Transverse colon (tissue), 4 donors: ENCODE measurements at regions not wholly inside any gene's neighbourhood (a gene's known extent, or its start where the extent isn't known, plus 50 kb on each side); places are given as distances from the start of the nearest gene placed in this dataset.
"Not testable (repeated sequence)": the region's sequence is repeated elsewhere in the genome, so short reads cannot be mapped to it uniquely, and the experiment has no call there.

Experiments
- DNase-seq: peaks from one replicate; pipeline ENCODE4 v3.0.0-alpha.2; 2019
- H3K27ac ChIP-seq, 4 donors: fragments of 200-600 bp; sonication (generic); 2 replicates each; pipeline ENCODE4 v1.5.1; 2016 to 2018; ENCODE audit warnings: inconsistent platforms in 4 of 4
- H3K27me3 ChIP-seq: fragments of 200-600 bp; sonication (generic); 2 replicates; pipeline ENCODE4 v1.5.1; 2017; ENCODE audit warnings: inconsistent platforms
- H3K36me3 ChIP-seq, 4 donors: fragments of 200-600 bp; sonication (generic); 2 replicates each; pipeline ENCODE4 v1.5.1; 2017 to 2019; ENCODE audit warnings: inconsistent platforms in 4 of 4
- H3K4me1 ChIP-seq, 4 donors: fragments of 200-600 bp; sonication (generic); 2 replicates each; pipeline ENCODE4 v1.5.1; 2017 to 2020; ENCODE audit warnings: inconsistent platforms in 4 of 4
- H3K4me3 ChIP-seq, 4 donors: fragments of 200-600 bp; sonication (generic); 1 replicate in 1 of 4; 2 replicates in 3 of 4; pipeline versions ENCODE4 v1.5.1 to v1.6.1; 2017 to 2019; ENCODE audit warnings: inconsistent platforms in 4 of 4
- H3K9me3 ChIP-seq, 2 donors: fragments of 200-600 bp; sonication (generic); 2 replicates each; pipeline ENCODE4 v1.5.1; 2017 to 2019; ENCODE audit warnings: inconsistent platforms in 2 of 2
- EP300 ChIP-seq: sonication (generic); formaldehyde crosslinking; IDR thresholded peaks from one replicate; pipeline ENCODE4 v1.6.1; 2017; ENCODE audit warnings: antibody characterized with exemption, low read depth
- POLR2A ChIP-seq: fragments of 450-650 bp; IDR thresholded peaks from one replicate; pipeline ENCODE4 v1.6.1; 2016; ENCODE audit warnings: antibody characterized with exemption, mild to moderate bottlenecking, moderate library complexity
- POLR2AphosphoS5 ChIP-seq, 3 donors: sonication (generic); formaldehyde crosslinking; IDR thresholded peaks; one replicate each; pipeline ENCODE4 v1.6.1; 2016; ENCODE audit warnings: antibody characterized with exemption in 3 of 3
- whole genome bisulfite sequencing, 2 donors: methylation state at CpG; one replicate each; pipeline ENCODE4 v1.1.5; 2018; ENCODE audit warnings: low coverage in 1 of 2; 5-methylcytosine and 5-hydroxymethylcytosine counted together
- in situ Hi-C, 4 donors: fragments of 200-750 bp; cut with MboI; loops; one replicate each; pipeline versions ENCODE4 v1.15.0 to v1.15.1; 2017; ENCODE audit warnings: low sequenced_read_pairs in 3 of 4, low pct_ligation_motif_present in 1 of 4, low pct_unique_long_range_greater_than_20kb in 1 of 4
- intact Hi-C: fragments of 100-400 bp; cut with DNase I; formaldehyde crosslinking; loops from one replicate; pipeline ENCODE4 v1.15.1; 2023; ENCODE audit warnings: low total_unique reads
- TF ChIP-seq, protein P1 (sequence below), 5 experiments: fragments of 200-600 bp in 3 of 5; fragments of 450-650 bp in 2 of 5; sonication (generic) in 3 of 5; IDR thresholded peaks; 1 replicate in 2 of 5; 2 replicates in 3 of 5; pipeline ENCODE4 v1.5.1; 2016 to 2017; ENCODE audit warnings: antibody characterized with exemption in 5 of 5, inconsistent platforms in 3 of 5, mild to moderate bottlenecking in 2 of 5, moderate library complexity in 1 of 5

DNA sequence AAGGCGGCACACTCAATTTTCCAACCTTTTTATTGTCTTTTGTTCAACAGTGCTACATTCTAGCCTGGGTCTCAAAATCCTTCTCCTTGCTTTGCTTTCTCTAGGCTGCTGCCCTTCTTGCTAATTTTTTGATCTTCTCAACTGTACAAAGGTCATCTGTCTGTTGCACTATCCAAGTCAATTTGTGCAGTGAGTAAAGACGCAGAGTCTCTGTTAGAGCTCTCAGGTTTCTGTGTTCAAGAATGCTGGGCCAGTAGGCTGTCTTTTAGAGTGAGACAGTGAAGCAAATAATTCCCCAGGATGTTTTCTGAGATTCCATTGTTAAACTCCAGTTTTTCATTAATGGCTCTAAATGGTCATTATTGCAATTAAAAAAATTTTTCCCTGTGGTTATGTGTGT lies 255.7 kb upstream of the ACTBL2 start:
- H3K27me3 ChIP-seq: no peaks in the 10 kb centered on the region
- in situ Hi-C loops (no loop called here), intact Hi-C loops (no loop called here)
- TF ChIP-seq EP300: no peak
- no peak for TF ChIP-seq POLR2A
- TF ChIP-seq, protein P1, sequence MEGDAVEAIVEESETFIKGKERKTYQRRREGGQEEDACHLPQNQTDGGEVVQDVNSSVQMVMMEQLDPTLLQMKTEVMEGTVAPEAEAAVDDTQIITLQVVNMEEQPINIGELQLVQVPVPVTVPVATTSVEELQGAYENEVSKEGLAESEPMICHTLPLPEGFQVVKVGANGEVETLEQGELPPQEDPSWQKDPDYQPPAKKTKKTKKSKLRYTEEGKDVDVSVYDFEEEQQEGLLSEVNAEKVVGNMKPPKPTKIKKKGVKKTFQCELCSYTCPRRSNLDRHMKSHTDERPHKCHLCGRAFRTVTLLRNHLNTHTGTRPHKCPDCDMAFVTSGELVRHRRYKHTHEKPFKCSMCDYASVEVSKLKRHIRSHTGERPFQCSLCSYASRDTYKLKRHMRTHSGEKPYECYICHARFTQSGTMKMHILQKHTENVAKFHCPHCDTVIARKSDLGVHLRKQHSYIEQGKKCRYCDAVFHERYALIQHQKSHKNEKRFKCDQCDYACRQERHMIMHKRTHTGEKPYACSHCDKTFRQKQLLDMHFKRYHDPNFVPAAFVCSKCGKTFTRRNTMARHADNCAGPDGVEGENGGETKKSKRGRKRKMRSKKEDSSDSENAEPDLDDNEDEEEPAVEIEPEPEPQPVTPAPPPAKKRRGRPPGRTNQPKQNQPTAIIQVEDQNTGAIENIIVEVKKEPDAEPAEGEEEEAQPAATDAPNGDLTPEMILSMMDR (IDR thresholded peaks at IDR 0.05): no peak
- TF ChIP-seq POLR2AphosphoS5 (IDR thresholded peaks at IDR 0.05): no peak
- no peaks in the 10 kb centered on the region for H3K36me3 ChIP-seq
- 97 to 100% methylated on average over 2 of the region's 2 CpGs for WGBS, 2 donors
- H3K4me3 ChIP-seq: no peak overlapping the region
- no peaks in the 10 kb centered on the region for H3K4me1 ChIP-seq
- H3K9me3 ChIP-seq: no peaks in the 10 kb centered on the region
- no peak for DNase-seq
- H3K27ac ChIP-seq: no peak overlapping the region

DNA sequence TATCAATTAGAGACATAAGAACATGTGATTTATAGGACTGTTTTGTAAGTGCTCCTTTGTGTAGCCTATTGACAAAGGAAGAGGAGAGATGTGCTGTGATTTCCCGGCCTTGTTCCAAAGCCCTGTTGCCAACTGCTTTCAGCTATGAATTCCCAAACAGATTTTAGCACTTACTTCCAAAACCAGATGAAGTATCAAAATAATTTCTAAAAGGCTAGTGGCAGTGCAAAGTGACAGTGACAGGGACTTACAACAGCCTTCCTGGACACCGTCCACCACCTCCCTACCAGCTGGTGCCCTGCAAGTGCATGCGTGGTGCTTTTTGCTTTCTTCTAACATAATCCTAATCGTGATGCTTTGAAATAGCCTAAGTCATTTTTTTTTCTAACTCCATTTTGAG lies 254.1 kb upstream of the ACTBL2 start:
- Histone ChIP-seq H3K4me1 (no peaks in the 10 kb centered on the region), H3K4me3 (no peak overlapping the region), H3K27me3 (no peaks in the 10 kb centered on the region), H3K27ac (no peak overlapping the region), H3K36me3 (no peaks in the 10 kb centered on the region), H3K9me3 (no peaks in the 10 kb centered on the region)
- in situ Hi-C loops: no loop called here
- no peak for DNase-seq
- WGBS, 2 donors: 73 to 75% methylated on average over 2 to 4 of the region's 4 CpGs
- TF ChIP-seq, protein P1 (IDR thresholded peaks at IDR 0.05): no peak
- TF ChIP-seq EP300 (no peak), POLR2A (no peak), POLR2AphosphoS5 (IDR thresholded peaks at IDR 0.05) (no peak)
- intact Hi-C loops: no loop called here

DNA sequence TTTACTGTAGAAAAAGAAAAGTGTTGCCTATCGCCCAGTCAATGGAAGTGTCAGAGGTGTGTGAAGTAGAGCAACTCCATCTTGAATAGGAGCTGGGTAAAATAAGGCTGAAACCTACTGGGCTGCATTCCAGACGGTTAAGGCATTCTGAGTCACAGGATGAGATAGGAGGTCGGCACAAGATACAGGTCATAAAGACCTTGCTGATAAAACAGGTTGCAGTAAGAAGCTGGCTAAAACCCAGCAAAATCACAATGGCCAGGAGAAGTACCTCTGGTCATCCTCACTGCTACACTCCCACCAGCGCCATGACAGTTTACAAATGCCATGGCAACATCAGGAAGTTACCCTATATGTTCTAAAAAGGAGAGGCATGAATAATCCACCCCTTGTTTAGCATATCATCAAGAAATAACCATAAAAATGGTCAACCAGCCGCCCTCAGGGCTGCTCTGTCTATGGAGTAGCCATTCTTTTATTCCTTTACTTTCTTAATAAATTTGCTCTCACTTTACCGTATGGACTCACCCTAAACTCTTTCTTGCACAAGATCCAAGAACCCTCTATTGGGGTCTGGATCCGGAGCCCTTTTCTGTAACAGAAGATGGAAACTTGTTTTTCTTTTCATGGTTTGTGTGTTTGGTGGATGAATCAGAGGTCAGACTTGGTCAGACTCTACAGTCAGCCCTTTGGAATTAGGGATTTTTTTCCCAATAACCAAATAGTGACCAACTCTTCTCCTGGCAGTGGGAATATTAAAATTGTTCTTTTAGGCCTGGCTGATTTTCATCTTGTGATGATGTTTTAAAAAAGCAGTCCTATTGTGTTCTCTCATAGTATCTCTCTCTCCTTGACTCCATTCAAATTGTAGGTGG lies 252.9 kb upstream of the ACTBL2 start:
- in situ Hi-C loops, intact Hi-C loops, DNase-seq, H3K9me3 ChIP-seq, H3K4me3 ChIP-seq, H3K36me3 ChIP-seq, H3K4me1 ChIP-seq, H3K27me3 ChIP-seq: not testable (repeated sequence)
- H3K27ac ChIP-seq: peak overlapping the region in 2 of 4 donors; percentile 14 to 43
- 62% methylated on average over 5 to 7 of the region's 7 CpGs for WGBS, 2 donors

DNA sequence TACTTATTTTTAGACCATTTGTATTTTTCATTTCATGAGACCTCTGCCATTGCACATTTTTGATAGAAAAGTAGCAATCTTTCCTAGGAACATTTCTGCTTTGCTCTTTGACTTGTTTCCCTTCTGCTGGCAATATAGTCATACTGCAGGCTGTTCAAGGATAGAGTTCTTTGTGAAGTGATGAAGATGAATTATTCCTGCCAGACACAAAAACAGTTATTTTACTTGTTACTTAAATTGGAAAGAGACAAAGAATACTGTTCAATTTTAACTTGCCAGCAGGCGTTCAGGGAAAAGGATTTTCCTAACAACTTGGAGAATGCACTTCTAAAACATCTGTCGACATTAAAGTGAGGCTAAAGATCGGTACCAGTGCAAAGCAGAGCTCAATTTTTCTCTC lies 251.7 kb upstream of the ACTBL2 start:
- in situ Hi-C loops: no loop called here
- 59 to 65% methylated on average over 3 of the region's 3 CpGs for WGBS, 2 donors

More for the DNA sequence above, 251.7 kb upstream of the ACTBL2 start:
- H3K36me3 ChIP-seq: no peaks in the 10 kb centered on the region
- no peak for TF ChIP-seq EP300
- no peak for TF ChIP-seq POLR2AphosphoS5 (IDR thresholded peaks at IDR 0.05)
- TF ChIP-seq, protein P1 (IDR thresholded peaks at IDR 0.05): no peak
- TF ChIP-seq POLR2A: no peak
- no peaks in the 10 kb centered on the region for H3K4me1 ChIP-seq
- no peak overlapping the region for H3K4me3 ChIP-seq
- no peaks in the 10 kb centered on the region for H3K27me3 ChIP-seq
- DNase-seq: no peak
- no peak overlapping the region for H3K27ac ChIP-seq
- intact Hi-C loops: no loop called here
- H3K9me3 ChIP-seq: no peaks in the 10 kb centered on the region
